Upper lobe of left lung (tissue), 4 donors: ENCODE measurements at regions not wholly inside any gene's neighbourhood (a gene's known extent, or its start where the extent isn't known, plus 50 kb on each side); places are given as distances from the start of the nearest gene placed in this dataset.

Experiments
- CTCF ChIP-seq, 6 experiments: fragments of 450-650 bp in 4 of 6; fragments of 200-600 bp in 2 of 6; sonication (generic) in 2 of 6; IDR thresholded peaks; one replicate each; pipeline ENCODE4 v1.5.1; 2016 to 2019; ENCODE audit warnings: antibody characterized with exemption in 6 of 6
- POLR2AphosphoS5 ChIP-seq, 2 donors: sonication (generic); formaldehyde crosslinking; IDR thresholded peaks; one replicate each; pipeline ENCODE4 v1.5.1; 2017; ENCODE audit warnings: antibody characterized with exemption in 2 of 2

GRCh38 chr9:95722141-95722540, 153.3 kb upstream of the ERCC6L2 start:
- TF ChIP-seq CTCF (IDR thresholded peaks at IDR 0.05) (no peak), POLR2AphosphoS5 (IDR thresholded peaks at IDR 0.05) (no peak)
